Peyer's patch (tissue), 4 donors: ENCODE measurements at regions not wholly inside any gene's neighbourhood (a gene's known extent, or its start where the extent isn't known, plus 50 kb on each side); places are given as distances from the start of the nearest gene placed in this dataset.

Source experiments
- POLR2A ChIP-seq, 2 donors: fragments of 450-650 bp; IDR thresholded peaks; one replicate each; pipeline ENCODE4 v1.5.1; 2017; ENCODE audit warnings: antibody characterized with exemption in 2 of 2, mild to moderate bottlenecking in 2 of 2, moderate library complexity in 2 of 2
- TF ChIP-seq, protein P1 (sequence below), 6 experiments: fragments of 450-650 bp in 4 of 6; fragments of 200-600 bp in 2 of 6; sonication (generic) in 1 of 6; IDR thresholded peaks; one replicate each; pipeline ENCODE4 v1.5.1; 2017 to 2019; ENCODE audit warnings: antibody characterized with exemption in 6 of 6, mild to moderate bottlenecking in 3 of 6, moderate library complexity in 1 of 6

DNA sequence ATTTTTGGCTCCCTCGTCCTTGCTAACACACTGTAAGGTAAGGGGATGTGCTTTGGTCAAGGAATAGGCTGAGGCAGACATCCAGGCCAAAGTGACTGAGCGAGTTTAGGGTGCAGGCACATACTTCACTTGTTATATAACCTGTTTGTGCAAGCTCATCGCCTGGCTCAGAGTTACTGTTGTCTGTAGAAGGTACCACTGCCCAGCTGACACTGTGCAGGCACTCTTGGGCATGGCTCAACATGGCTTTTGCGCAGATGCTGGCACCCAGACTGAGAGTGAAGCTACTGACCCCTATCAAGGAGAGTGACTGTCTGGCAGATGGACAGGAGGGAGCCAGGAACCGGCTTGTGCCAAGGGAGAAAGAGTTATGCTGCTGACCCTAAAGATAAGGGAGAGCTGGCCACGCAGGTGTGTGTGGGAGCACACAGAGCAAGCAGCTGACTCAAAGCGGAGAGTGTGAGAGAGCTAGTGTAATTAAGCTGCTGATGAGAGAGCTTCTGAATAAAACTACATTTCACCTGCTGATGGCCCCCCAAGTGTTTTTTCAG is 307.3 kb upstream of the USP24 start:
- TF ChIP-seq, protein P1, sequence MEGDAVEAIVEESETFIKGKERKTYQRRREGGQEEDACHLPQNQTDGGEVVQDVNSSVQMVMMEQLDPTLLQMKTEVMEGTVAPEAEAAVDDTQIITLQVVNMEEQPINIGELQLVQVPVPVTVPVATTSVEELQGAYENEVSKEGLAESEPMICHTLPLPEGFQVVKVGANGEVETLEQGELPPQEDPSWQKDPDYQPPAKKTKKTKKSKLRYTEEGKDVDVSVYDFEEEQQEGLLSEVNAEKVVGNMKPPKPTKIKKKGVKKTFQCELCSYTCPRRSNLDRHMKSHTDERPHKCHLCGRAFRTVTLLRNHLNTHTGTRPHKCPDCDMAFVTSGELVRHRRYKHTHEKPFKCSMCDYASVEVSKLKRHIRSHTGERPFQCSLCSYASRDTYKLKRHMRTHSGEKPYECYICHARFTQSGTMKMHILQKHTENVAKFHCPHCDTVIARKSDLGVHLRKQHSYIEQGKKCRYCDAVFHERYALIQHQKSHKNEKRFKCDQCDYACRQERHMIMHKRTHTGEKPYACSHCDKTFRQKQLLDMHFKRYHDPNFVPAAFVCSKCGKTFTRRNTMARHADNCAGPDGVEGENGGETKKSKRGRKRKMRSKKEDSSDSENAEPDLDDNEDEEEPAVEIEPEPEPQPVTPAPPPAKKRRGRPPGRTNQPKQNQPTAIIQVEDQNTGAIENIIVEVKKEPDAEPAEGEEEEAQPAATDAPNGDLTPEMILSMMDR (IDR thresholded peaks at IDR 0.05) = no peak
- TF ChIP-seq POLR2A (IDR thresholded peaks at IDR 0.05) = no peak
